Stomach (tissue), 4 donors: ENCODE measurements at regions not wholly inside any gene's neighbourhood (a gene's known extent, or its start where the extent isn't known, plus 50 kb on each side); places are given as distances from the start of the nearest gene placed in this dataset.

Experiments
- POLR2AphosphoS5 ChIP-seq, 3 donors: sonication (generic); formaldehyde crosslinking; IDR thresholded peaks; one replicate each; pipeline ENCODE4 v1.6.1; 2016; ENCODE audit warnings: antibody characterized with exemption in 3 of 3
- TF ChIP-seq, protein P1 (sequence below), 7 experiments: fragments of 450-650 bp in 4 of 7; fragments of 200-600 bp in 3 of 7; sonication (generic) in 3 of 7; IDR thresholded peaks; one replicate each; pipeline ENCODE4 v1.5.1; 2016 to 2019; ENCODE audit warnings: antibody characterized with exemption in 7 of 7, control low read depth in 2 of 7, mild to moderate bottlenecking in 1 of 7

DNA sequence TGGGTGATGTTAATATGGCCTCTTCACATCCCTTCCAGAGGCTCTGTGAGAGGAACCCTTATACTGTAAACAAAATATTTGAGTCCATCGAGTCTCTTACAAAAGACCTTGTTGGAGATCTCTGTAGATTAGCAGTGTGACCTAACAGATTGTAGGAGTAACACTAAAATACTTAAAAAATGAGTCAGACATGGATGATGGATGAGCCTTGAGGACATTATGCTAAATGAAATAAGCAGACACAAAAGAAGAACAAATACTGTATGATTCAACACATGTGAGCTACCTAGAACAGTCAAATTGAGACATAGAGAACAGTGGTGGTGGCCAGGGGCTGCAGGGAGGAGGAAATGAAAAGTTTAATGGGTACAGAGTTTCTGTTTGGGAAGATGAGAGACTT is 152.2 kb upstream of the UBL3 start:
- TF ChIP-seq, protein P1, sequence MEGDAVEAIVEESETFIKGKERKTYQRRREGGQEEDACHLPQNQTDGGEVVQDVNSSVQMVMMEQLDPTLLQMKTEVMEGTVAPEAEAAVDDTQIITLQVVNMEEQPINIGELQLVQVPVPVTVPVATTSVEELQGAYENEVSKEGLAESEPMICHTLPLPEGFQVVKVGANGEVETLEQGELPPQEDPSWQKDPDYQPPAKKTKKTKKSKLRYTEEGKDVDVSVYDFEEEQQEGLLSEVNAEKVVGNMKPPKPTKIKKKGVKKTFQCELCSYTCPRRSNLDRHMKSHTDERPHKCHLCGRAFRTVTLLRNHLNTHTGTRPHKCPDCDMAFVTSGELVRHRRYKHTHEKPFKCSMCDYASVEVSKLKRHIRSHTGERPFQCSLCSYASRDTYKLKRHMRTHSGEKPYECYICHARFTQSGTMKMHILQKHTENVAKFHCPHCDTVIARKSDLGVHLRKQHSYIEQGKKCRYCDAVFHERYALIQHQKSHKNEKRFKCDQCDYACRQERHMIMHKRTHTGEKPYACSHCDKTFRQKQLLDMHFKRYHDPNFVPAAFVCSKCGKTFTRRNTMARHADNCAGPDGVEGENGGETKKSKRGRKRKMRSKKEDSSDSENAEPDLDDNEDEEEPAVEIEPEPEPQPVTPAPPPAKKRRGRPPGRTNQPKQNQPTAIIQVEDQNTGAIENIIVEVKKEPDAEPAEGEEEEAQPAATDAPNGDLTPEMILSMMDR (IDR thresholded peaks at IDR 0.05): no peak
- TF ChIP-seq POLR2AphosphoS5 (IDR thresholded peaks at IDR 0.05): no peak
